ENCODE measurements at regions not wholly inside any gene's neighbourhood (a gene's known extent, or its start where the extent isn't known, plus 50 kb on each side); places are given as distances from the start of the nearest gene placed in this dataset.

- Histone ChIP-seq H2AFZ (ENCODE audit: low read length) (no peak overlapping the region), H3K9ac (ENCODE audit: insufficient read depth, low read length) (no peak overlapping the region), H3K4me1 (ENCODE audit: control insufficient read depth, extremely low read depth, insufficient read depth, low read length) (no peaks in the 10 kb centered on the region), H3K27ac (ENCODE audit: insufficient read depth, low read length) (no peak overlapping the region), H4K20me1 (ENCODE audit: control insufficient read depth, extremely low read depth, insufficient read depth, low read length) (no peaks in the 10 kb centered on the region), H3K9me3 (ENCODE audit: control insufficient read depth, insufficient read depth, low read depth, low read length) (no peaks in the 10 kb centered on the region), H3K4me3 (replicated peaks in 1 of 4; ENCODE audit: control extremely low read depth in 1 of 4, insufficient read depth in 1 of 4, low read depth in 3 of 4, low read length in 4 of 4) (no peak overlapping the region), H3K79me2 (ENCODE audit: control insufficient read depth, insufficient read depth, low read length) (no peaks in the 10 kb centered on the region), H3K27me3 (ENCODE audit: control insufficient read depth, insufficient read depth, low read length) (no peaks in the 10 kb centered on the region), H3K4me2 (ENCODE audit: extremely low read depth, insufficient read depth, low read length) (no peak overlapping the region), H3K36me3 (ENCODE audit: control insufficient read depth, insufficient read depth, low read length) (no peaks in the 10 kb centered on the region)
- no peak for DNase-seq (ENCODE audit: low read depth in 2 of 2)
- no peak for TF ChIP-seq EZH2 (IDR thresholded peaks at IDR 0.05; ENCODE audit: low read length, missing control alignments)
- no peak for TF ChIP-seq CTCF (conservative IDR thresholded peaks at IDR 0.05 in 1 of 2, IDR thresholded peaks at IDR 0.05 in 1 of 2; ENCODE audit: low read depth in 1 of 2, low read length in 2 of 2)
These were observed 223.5 kb downstream of the TMEM161B start for GRCh38 chr5:88045165-88045564.

GRCh38 chr5:88034520-88034919, 234.1 kb downstream of the TMEM161B start:
- H3K79me2 ChIP-seq (ENCODE audit: control insufficient read depth, insufficient read depth, low read length), result no peaks in the 10 kb centered on the region
- H3K4me1 ChIP-seq (ENCODE audit: control insufficient read depth, extremely low read depth, insufficient read depth, low read length), result no peaks in the 10 kb centered on the region
- no peaks in the 10 kb centered on the region for H3K9me3 ChIP-seq (ENCODE audit: control insufficient read depth, insufficient read depth, low read depth, low read length)
- no peak overlapping the region for H3K4me2 ChIP-seq (ENCODE audit: extremely low read depth, insufficient read depth, low read length)
- no peaks in the 10 kb centered on the region for H3K36me3 ChIP-seq (ENCODE audit: control insufficient read depth, insufficient read depth, low read length)
- H4K20me1 ChIP-seq (ENCODE audit: control insufficient read depth, extremely low read depth, insufficient read depth, low read length), result no peaks in the 10 kb centered on the region
- no peak overlapping the region for H3K4me3 ChIP-seq (replicated peaks in 1 of 4; ENCODE audit: control extremely low read depth in 1 of 4, insufficient read depth in 1 of 4, low read depth in 3 of 4, low read length in 4 of 4)
- H3K27me3 ChIP-seq (ENCODE audit: control insufficient read depth, insufficient read depth, low read length), result no peaks in the 10 kb centered on the region
- no peak overlapping the region for H2AFZ ChIP-seq (ENCODE audit: low read length)
- DNase-seq (ENCODE audit: low read depth in 2 of 2), result no peak
- no peak overlapping the region for H3K9ac ChIP-seq (ENCODE audit: insufficient read depth, low read length)
- no peak for TF ChIP-seq EZH2 (IDR thresholded peaks at IDR 0.05; ENCODE audit: low read length, missing control alignments)
- no peak for TF ChIP-seq CTCF (conservative IDR thresholded peaks at IDR 0.05 in 1 of 2, IDR thresholded peaks at IDR 0.05 in 1 of 2; ENCODE audit: low read depth in 1 of 2, low read length in 2 of 2)
- H3K27ac ChIP-seq (ENCODE audit: insufficient read depth, low read length), result no peak overlapping the region

- no peaks in the 10 kb centered on the region for H3K9me3 ChIP-seq (ENCODE audit: control insufficient read depth, insufficient read depth, low read depth, low read length)
- H3K27ac ChIP-seq (ENCODE audit: insufficient read depth, low read length), result no peak overlapping the region
- no peaks in the 10 kb centered on the region for H3K4me1 ChIP-seq (ENCODE audit: control insufficient read depth, extremely low read depth, insufficient read depth, low read length)
- no peak overlapping the region for H3K4me2 ChIP-seq (ENCODE audit: extremely low read depth, insufficient read depth, low read length)
- no peak for DNase-seq (ENCODE audit: low read depth in 2 of 2)
- no peak overlapping the region for H3K9ac ChIP-seq (ENCODE audit: insufficient read depth, low read length)
- TF ChIP-seq EZH2 (IDR thresholded peaks at IDR 0.05; ENCODE audit: low read length, missing control alignments) (no peak), CTCF (conservative IDR thresholded peaks at IDR 0.05 in 1 of 2, IDR thresholded peaks at IDR 0.05 in 1 of 2; ENCODE audit: low read depth in 1 of 2, low read length in 2 of 2) (no peak)
- H3K36me3 ChIP-seq (ENCODE audit: control insufficient read depth, insufficient read depth, low read length), result no peaks in the 10 kb centered on the region
- H2AFZ ChIP-seq (ENCODE audit: low read length), result no peak overlapping the region
- no peak overlapping the region for H3K4me3 ChIP-seq (replicated peaks in 1 of 4; ENCODE audit: control extremely low read depth in 1 of 4, insufficient read depth in 1 of 4, low read depth in 3 of 4, low read length in 4 of 4)
- H4K20me1 ChIP-seq (ENCODE audit: control insufficient read depth, extremely low read depth, insufficient read depth, low read length), result no peaks in the 10 kb centered on the region
- no peaks in the 10 kb centered on the region for H3K79me2 ChIP-seq (ENCODE audit: control insufficient read depth, insufficient read depth, low read length)
- no peaks in the 10 kb centered on the region for H3K27me3 ChIP-seq (ENCODE audit: control insufficient read depth, insufficient read depth, low read length)
These were observed 235.5 kb downstream of the TMEM161B start for GRCh38 chr5:88033191-88033590.
